Right ventricle myocardium superior (tissue), 1 donor: ENCODE measurements at regions not wholly inside any gene's neighbourhood (a gene's known extent, or its start where the extent isn't known, plus 50 kb on each side); places are given as distances from the start of the nearest gene placed in this dataset.
A peak's percentile ranks its signal among the peaks of the same experiment; 100 is the strongest.
"Not testable (repeated sequence)": the region's sequence is repeated elsewhere in the genome, so short reads cannot be mapped to it uniquely, and the experiment has no call there.

Experiments
- ATAC-seq: fragments of 200-7000 bp; cut with Tn5 transposase; one replicate; pipeline ENCODE4 v1.9.1; 2020; ENCODE audit warnings: mild to moderate bottlenecking; ENCODE audit not compliant: poor library complexity
- DNase-seq: peaks from one replicate; pipeline ENCODE4 v3.0.0-alpha.2; 2020
- intact Hi-C: fragments of 100-400 bp; cut with DNase I; formaldehyde crosslinking; loops from one replicate; pipeline ENCODE4 v1.11.2; 2022
- donor health status: DM: no; HTN: yes; CAD: no; lungs with severe emphysema.

- ATAC-seq, intact Hi-C loops, DNase-seq: not testable (repeated sequence)
These were observed 306.2 kb upstream of the PLGLB1 start for GRCh38 chr2:87327648-87328371.

DNA sequence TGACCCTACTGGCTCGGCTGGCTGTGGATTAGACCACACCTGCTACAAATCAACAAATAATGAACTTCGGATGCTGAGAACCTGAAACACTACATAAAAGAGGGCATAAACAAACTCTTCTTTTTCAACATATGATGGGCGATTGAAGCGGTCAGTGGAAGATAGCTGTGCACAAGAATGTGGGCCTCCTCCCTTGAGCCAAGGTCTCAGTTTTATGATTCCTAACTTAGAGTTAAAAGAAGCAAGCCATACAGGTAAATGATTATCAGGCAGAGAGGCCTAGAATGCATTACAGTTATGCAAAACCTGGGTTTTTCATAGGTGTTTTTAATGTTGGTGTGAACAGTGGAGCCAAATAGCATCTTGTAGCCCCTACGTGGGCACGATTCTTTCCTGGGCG lies 307.9 kb upstream of the PLGLB1 start:
- ATAC-seq, DNase-seq, intact Hi-C loops: not testable (repeated sequence)

- intact Hi-C loops, DNase-seq: not testable (repeated sequence)
- peak; percentile 25 for ATAC-seq
These were observed 308.8 kb upstream of the PLGLB1 start for GRCh38 chr2:87330486-87330885.

GRCh38 chr2:87331940-87332583 lies 310.4 kb upstream of the PLGLB1 start:
- DNase-seq, intact Hi-C loops, ATAC-seq: not testable (repeated sequence)

- ATAC-seq, intact Hi-C loops: not testable (repeated sequence)
These were observed 313.2 kb upstream of the PLGLB1 start for GRCh38 chr2:87334888-87335287.

DNA sequence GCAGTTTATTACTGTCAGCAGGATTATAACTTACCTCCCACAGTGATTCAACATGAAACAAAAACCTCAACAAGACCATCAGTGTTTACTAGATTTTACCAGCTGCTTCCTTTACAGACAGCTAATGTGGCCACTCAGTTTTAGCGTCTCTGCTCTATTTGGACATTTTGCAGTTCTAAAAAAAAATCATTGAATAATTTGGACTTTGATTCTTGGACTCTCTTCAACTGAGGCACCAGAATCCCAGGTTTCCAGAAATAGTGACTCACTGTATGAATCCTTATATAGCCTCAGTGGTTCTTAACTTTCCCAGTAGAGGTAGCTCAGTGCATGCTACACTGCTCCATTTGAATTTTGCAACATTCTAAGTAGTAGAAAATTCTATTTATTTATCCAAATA lies 317.4 kb upstream of the PLGLB1 start:
- intact Hi-C loops, DNase-seq: not testable (repeated sequence)
- peak; percentile 36 for ATAC-seq

More at GRCh38 chr2:87334888-87335287, 313.2 kb upstream of the PLGLB1 start:
- DNase-seq, result not testable (repeated sequence)

- intact Hi-C loops, ATAC-seq: not testable (repeated sequence)
- DNase-seq, result peak; percentile 89
These were observed 320.0 kb upstream of the PLGLB1 start for GRCh38 chr2:87341601-87342014.

DNA sequence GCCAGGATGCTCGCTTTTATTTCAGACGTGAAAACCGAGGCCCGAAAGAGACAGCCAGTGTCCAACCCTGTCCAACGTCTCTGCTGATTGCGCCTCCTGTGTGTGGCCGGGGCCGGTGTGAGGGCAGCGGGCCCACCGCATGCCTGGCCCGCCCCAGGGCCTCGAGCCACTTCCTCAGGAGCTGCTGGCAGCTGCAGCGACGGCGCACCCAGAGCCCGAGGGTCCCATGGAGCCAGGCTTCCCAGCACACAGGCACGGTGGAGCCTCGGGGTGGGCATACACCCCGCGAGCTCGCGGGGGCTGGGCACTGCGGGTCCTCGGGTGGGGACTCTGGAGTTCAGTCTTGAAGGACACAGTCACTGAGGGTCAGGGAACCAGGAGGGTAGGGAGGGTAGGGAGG lies 320.5 kb upstream of the PLGLB1 start:
- DNase-seq, ATAC-seq, intact Hi-C loops: not testable (repeated sequence)

DNA sequence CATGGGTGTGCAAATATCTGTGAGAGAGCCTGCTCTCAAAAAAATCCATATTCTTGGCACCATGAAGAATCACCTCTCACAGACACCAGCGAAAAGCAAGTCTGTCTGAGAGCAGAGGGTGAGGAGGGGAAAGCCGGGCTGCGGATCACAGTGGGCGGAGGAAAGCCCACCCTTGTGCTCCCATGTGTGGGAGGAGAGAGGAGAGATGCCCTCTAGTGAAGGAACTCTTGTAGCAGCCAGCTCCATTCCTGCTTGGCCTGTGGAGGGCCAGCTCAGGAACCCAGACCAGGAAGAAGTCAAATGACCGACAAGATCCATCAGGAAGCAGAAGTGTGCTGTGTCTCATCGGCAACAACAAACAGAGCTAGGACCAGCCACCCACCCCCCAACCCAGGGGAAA lies 321.7 kb upstream of the PLGLB1 start:
- ATAC-seq, intact Hi-C loops, DNase-seq: not testable (repeated sequence)

- ATAC-seq, DNase-seq, intact Hi-C loops: not testable (repeated sequence)
These were observed 323.6 kb upstream of the PLGLB1 start for GRCh38 chr2:87345283-87345682.

GRCh38 chr2:87348556-87348955 lies 326.9 kb upstream of the PLGLB1 start:
- intact Hi-C loops, DNase-seq, ATAC-seq: not testable (repeated sequence)

DNA sequence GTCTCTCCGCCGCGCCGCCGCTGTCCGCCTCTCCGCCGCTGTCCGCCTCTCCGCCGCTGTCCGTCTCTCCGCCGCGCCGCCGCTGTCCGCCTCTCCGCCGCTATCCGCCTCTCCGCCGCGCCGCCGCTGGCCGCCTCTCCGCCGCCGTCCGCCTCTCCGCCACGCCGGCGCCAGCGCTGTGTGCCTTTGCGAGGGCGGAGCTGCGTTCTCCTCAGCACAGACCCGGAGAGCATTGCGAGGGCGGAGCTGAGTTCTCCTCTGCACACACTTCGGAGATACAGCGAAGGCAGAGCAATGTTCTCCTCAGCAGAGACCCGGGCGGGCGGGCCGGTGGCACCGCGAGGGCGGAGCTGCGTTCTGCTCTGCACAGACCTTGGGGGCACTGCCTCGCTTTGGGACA lies 327.4 kb upstream of the PLGLB1 start:
- intact Hi-C loops, ATAC-seq, DNase-seq: not testable (repeated sequence)

DNA sequence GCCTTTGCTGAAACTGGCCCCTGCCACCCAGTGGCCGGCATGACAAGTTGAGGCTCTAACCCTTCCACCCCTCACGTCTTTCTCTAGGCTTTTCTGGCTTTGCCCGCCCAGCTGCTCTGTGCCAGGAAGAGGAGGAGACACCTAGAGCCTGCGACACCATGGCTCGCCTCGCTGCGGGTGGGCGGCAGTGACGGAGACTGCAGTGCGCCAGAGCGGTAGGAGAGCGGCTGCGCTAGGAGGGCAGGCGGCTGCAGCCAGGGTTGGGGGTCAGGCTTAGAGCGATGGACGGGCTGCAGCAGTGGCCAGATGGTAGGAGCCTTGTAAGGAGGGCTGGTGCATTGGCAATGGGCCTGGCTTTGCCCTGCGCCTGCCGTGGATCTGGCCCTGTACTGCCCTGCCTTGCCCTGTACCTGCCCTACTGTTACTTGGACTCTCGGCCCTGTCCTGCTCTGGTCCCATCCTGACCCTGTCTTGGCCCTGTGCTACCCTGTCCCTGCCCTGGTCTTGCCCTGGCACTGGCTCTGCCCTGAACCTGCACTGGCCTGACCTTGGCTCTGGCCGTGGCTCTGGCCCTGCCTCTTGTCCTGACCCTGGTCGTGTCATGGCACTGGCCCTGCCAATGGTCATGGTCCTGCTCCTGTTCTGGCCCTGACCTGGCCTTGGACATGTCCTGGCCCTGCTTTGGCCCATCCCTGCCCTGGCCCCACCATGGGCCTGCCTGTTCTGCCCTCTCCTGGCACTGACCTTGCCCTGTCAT lies 330.7 kb upstream of the PLGLB1 start:
- intact Hi-C loops, result not testable (repeated sequence)

DNA sequence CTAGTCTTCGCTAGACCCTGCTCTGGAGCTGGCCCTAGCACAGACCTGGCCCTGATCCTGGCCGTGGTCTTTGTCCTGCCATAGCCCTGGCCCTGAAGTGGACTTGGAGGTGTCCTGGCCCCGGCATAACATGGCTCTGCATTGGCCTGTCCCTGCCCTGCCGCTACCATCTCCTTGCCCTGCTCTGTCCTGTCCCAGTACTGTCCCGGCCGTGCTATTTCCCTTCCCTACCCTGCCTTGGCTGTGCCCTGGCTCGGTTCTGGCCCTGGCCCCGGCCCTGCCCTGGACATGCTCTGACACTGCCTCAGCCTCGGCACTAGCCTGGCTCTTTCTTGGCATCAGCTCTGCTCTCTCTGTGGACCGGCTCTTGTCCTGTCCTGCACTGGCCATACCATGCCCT lies 331.8 kb upstream of the PLGLB1 start:
- ATAC-seq, intact Hi-C loops: not testable (repeated sequence)

More for the DNA sequence above, 330.7 kb upstream of the PLGLB1 start:
- DNase-seq, ATAC-seq: not testable (repeated sequence)

DNA sequence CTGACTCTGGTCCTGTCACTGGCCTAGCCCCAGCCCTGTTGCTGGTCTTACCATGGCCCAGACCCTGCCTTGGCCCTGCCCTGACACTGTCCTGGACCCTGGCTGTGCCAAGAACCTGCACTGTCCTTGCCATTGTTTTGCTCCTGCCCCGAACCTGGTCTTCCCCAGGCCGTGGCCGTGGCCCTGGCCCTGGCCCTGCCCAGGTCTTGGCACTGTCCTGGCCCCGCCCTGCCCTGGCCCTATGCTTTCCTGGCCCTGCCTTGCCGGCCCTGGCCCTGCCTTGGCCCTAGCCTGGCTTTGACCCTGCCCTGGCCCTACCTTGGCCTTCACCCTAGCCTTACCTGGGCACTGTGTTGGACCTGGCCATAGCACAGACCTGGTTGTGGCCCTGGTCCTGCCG lies 332.5 kb upstream of the PLGLB1 start:
- intact Hi-C loops, ATAC-seq, DNase-seq: not testable (repeated sequence)

More for the DNA sequence above, 331.8 kb upstream of the PLGLB1 start:
- not testable (repeated sequence) for DNase-seq

DNA sequence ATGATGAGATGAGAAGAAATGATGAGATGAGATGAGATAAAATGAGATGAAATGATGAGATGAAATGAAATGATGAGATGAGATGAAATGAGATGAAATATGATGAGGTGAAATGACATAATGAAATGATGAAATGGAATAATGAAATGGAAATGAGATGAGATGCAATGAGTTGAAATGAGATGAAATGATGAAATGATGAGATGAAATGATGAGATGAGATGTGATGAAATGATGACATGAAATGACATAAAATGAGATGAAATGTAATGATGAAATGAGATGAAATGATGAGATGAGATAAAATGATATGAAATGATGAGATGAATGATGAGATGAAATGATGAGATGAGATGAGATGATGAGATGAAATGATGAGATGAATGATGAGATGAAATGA lies 338.6 kb upstream of the PLGLB1 start:
- ATAC-seq, intact Hi-C loops, DNase-seq: not testable (repeated sequence)

DNA sequence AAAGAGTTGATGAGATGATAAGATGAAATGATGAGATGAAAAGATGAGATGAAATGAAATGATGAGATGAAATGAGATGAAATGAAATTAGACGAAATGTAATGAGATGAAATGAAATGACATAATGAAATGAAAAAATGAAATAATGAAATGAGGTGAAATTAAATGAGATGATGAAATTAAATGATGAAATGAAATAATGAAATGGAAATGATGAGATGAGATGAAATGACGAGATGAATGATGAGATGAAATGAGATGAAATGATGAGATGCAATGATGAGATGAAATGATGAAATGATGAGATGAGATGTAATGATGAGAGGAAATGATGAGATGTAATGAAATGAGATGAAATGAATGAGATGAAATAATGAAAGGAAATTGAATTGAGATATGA lies 339.3 kb upstream of the PLGLB1 start:
- ATAC-seq, DNase-seq, intact Hi-C loops: not testable (repeated sequence)

DNA sequence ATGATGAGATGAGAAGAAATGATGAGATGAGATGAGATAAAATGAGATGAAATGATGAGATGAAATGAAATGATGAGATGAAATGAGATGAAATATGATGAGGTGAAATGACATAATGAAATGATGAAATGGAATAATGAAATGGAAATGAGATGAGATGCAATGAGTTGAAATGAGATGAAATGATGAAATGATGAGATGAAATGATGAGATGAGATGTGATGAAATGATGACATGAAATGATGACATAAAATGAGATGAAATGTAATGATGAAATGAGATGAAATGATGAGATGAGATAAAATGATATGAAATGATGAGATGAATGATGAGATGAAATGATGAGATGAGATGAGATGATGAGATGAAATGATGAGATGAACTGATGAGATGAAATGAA lies 340.2 kb upstream of the PLGLB1 start:
- DNase-seq, intact Hi-C loops: not testable (repeated sequence)

DNA sequence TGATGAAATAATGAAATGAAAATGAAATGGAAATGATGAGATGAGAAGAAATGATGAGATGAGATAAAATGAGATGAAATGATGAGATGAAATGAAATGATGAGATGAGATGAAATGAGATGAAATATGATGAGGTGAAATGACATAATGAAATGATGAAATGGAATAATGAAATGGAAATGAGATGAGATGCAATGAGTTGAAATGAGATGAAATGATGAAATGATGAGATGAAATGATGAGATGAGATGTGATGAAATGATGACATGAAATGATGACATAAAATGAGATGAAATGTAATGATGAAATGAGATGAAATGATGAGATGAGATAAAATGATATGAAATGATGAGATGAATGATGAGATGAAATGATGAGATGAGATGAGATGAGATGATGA lies 342.7 kb upstream of the PLGLB1 start:
- intact Hi-C loops, DNase-seq, ATAC-seq: not testable (repeated sequence)

More for the DNA sequence above, 340.2 kb upstream of the PLGLB1 start:
- not testable (repeated sequence) for ATAC-seq
